Right lobe of liver (tissue), 4 donors: ENCODE measurements at regions not wholly inside any gene's neighbourhood (a gene's known extent, or its start where the extent isn't known, plus 50 kb on each side); places are given as distances from the start of the nearest gene placed in this dataset.

Source experiments
- CTCF ChIP-seq, 4 donors: fragments of 200-600 bp in 3 of 4; fragments of 450-650 bp in 1 of 4; IDR thresholded peaks; one replicate each; pipeline versions ENCODE4 v1.5.1 to v1.8.0; 2016 to 2022; ENCODE audit warnings: antibody characterized with exemption in 4 of 4, mild to moderate bottlenecking in 2 of 4
- POLR2A ChIP-seq: fragments of 450-650 bp; IDR thresholded peaks from one replicate; pipeline ENCODE4 v1.6.1; 2017; ENCODE audit warnings: antibody characterized with exemption, mild to moderate bottlenecking
- donor health status: DM: no; HTN: no; CAD: no.
- donor health status: DM: no; HTN: no; CAD: no.
- donor health status: DM: no; HTN: yes; CAD: no.

- no peak for TF ChIP-seq POLR2A
- TF ChIP-seq CTCF (IDR thresholded peaks at IDR 0.05), result no peak
Observed at GRCh38 chr15:96796841-96797240, 466.3 kb downstream of the NR2F2 start.
